DOHH2 (cell line): ENCODE measurements at regions not wholly inside any gene's neighbourhood (a gene's known extent, or its start where the extent isn't known, plus 50 kb on each side); places are given as distances from the start of the nearest gene placed in this dataset.

Source experiments
- H3F3A ChIP-seq: fragments of 200-600 bp; sonication (generic), shearing (Covaris generic); 2 replicates; pipeline ENCODE4 v1.6.0; 2016; ENCODE audit warnings: antibody characterized with exemption, mild to moderate bottlenecking; ENCODE audit not compliant: control insufficient read depth, insufficient read depth
- H3K27ac ChIP-seq: fragments of 200-600 bp; sonication (generic); 2 replicates; pipeline ENCODE4 v1.5.1; 2014; ENCODE audit warnings: low read depth, mild to moderate bottlenecking, low read length, moderate library complexity
- H3K27me3 ChIP-seq: fragments of 200-600 bp; sonication (generic); 2 replicates; pipeline ENCODE4 v1.6.1; 2014; ENCODE audit warnings: mild to moderate bottlenecking, low read length, mixed read lengths; ENCODE audit not compliant: control insufficient read depth
- H3K36me3 ChIP-seq: fragments of 200-600 bp; sonication (generic); 2 replicates; pipeline ENCODE4 v1.6.1; 2014; ENCODE audit warnings: mild to moderate bottlenecking, low read length, moderate library complexity, mixed read lengths; ENCODE audit not compliant: control insufficient read depth
- H3K4me1 ChIP-seq: fragments of 200-600 bp; sonication (generic); 2 replicates; pipeline ENCODE4 v1.6.1; 2014; ENCODE audit warnings: mild to moderate bottlenecking, low read length, mixed read lengths; ENCODE audit not compliant: control insufficient read depth
- H3K4me2 ChIP-seq: fragments of 200-600 bp; sonication (generic); 2 replicates; pipeline ENCODE4 v1.6.0; 2014; ENCODE audit warnings: mild to moderate bottlenecking, low read length, moderate library complexity
- H3K4me3 ChIP-seq: fragments of 200-600 bp; sonication (generic); 2 replicates; pipeline ENCODE4 v1.5.1; 2014; ENCODE audit warnings: mild to moderate bottlenecking, low read length, mixed read lengths
- H3K79me2 ChIP-seq: fragments of 200-600 bp; sonication (generic); 2 replicates; pipeline ENCODE4 v1.6.1; 2014; ENCODE audit warnings: mild to moderate bottlenecking, low read length, mixed read lengths; ENCODE audit not compliant: control insufficient read depth
- H3K9me2 ChIP-seq: fragments of 200-600 bp; sonication (generic); replicated peaks from 2 replicates; pipeline ENCODE4 v1.6.1; 2014; ENCODE audit warnings: mild to moderate bottlenecking, low read length, mixed read lengths; ENCODE audit not compliant: control insufficient read depth
- H3K9me3 ChIP-seq: fragments of 200-600 bp; sonication (generic); 2 replicates; pipeline ENCODE4 v1.6.1; 2014; ENCODE audit warnings: antibody characterized with exemption, low read length, mixed read lengths; ENCODE audit not compliant: control insufficient read depth, insufficient read depth
- H4K20me1 ChIP-seq: fragments of 200-600 bp; sonication (generic); 2 replicates; pipeline ENCODE4 v1.6.0; 2014; ENCODE audit warnings: low read depth, mild to moderate bottlenecking, antibody characterized with exemption, low read length, moderate library complexity; ENCODE audit not compliant: control insufficient read depth, insufficient read depth
- CTCF ChIP-seq: fragments of 200-600 bp; sonication (generic); IDR thresholded peaks from one replicate; pipeline ENCODE4 v1.5.1; 2014; ENCODE audit warnings: antibody characterized with exemption, mild to moderate bottlenecking, low read depth, low read length; ENCODE audit not compliant: poor library complexity, severe bottlenecking
- EZH2phosphoT487 ChIP-seq: fragments of 200-600 bp; sonication (generic); IDR thresholded peaks from 2 replicates; pipeline ENCODE4 v1.6.1; 2017; ENCODE audit warnings: borderline replicate concordance, mild to moderate bottlenecking, antibody characterized with exemption, low read length, moderate library complexity, mixed read lengths

- Histone ChIP-seq H3K79me2 (no peaks in the 10 kb centered on the region), H3K9me2 (no peaks in the 10 kb centered on the region), H3F3A (no peaks in the 10 kb centered on the region), H3K36me3 (no peaks in the 10 kb centered on the region), H3K27me3 (no peaks in the 10 kb centered on the region), H3K4me1 (no peaks in the 10 kb centered on the region), H3K4me3 (no peak overlapping the region), H3K4me2 (no peak overlapping the region), H3K27ac (no peak overlapping the region), H4K20me1 (no peaks in the 10 kb centered on the region), H3K9me3 (no peaks in the 10 kb centered on the region)
- TF ChIP-seq CTCF (no peak), EZH2phosphoT487 (no peak)
These were observed 728.6 kb upstream of the ADGRL2 start for GRCh38 chr1:81071969-81072753.

GRCh38 chr1:81071072-81071858 is 729.5 kb upstream of the ADGRL2 start:
- no peaks in the 10 kb centered on the region for H3K36me3 ChIP-seq
- H3K4me2 ChIP-seq, result no peak overlapping the region
- no peaks in the 10 kb centered on the region for H3K9me2 ChIP-seq
- TF ChIP-seq CTCF (no peak), EZH2phosphoT487 (no peak)
- H3K27ac ChIP-seq, result no peak overlapping the region
- H3F3A ChIP-seq, result no peaks in the 10 kb centered on the region
- no peaks in the 10 kb centered on the region for H3K4me1 ChIP-seq
- H4K20me1 ChIP-seq, result no peaks in the 10 kb centered on the region
- H3K9me3 ChIP-seq, result no peaks in the 10 kb centered on the region
- H3K79me2 ChIP-seq, result no peaks in the 10 kb centered on the region
- H3K27me3 ChIP-seq, result no peaks in the 10 kb centered on the region
- H3K4me3 ChIP-seq, result no peak overlapping the region

- Histone ChIP-seq H3K4me3 (no peak overlapping the region), H3K9me2 (no peaks in the 10 kb centered on the region), H4K20me1 (no peaks in the 10 kb centered on the region), H3K36me3 (no peaks in the 10 kb centered on the region), H3K9me3 (no peaks in the 10 kb centered on the region), H3F3A (no peaks in the 10 kb centered on the region), H3K4me2 (no peak overlapping the region), H3K27ac (no peak overlapping the region), H3K79me2 (no peaks in the 10 kb centered on the region), H3K4me1 (no peaks in the 10 kb centered on the region), H3K27me3 (no peaks in the 10 kb centered on the region)
- TF ChIP-seq EZH2phosphoT487 (no peak), CTCF (no peak)
These were observed 730.9 kb upstream of the ADGRL2 start for GRCh38 chr1:81069856-81070255.
